ENCODE measurements at regions not wholly inside any gene's neighbourhood (a gene's known extent, or its start where the extent isn't known, plus 50 kb on each side); places are given as distances from the start of the nearest gene placed in this dataset.

- TF ChIP-seq POLR2A (IDR thresholded peaks at IDR 0.05) (no peak), EP300 (IDR thresholded peaks at IDR 0.05) (no peak), CTCF (IDR thresholded peaks at IDR 0.05) (no peak)
These were observed 84.3 kb upstream of the CAST start for GRCh38 chr5:96577909-96578308.

Measured in tibial nerve (tissue), 4 donors.